ENCODE measurements at regions not wholly inside any gene's neighbourhood (a gene's known extent, or its start where the extent isn't known, plus 50 kb on each side); places are given as distances from the start of the nearest gene placed in this dataset.

GRCh38 chr9:8078641-8079140, 279.1 kb upstream of the DMAC1 start:
- Histone ChIP-seq H2BK5ac (ENCODE audit: low read depth, low read length) (no peak overlapping the region), H3K56ac (replicated peaks; ENCODE audit: insufficient read length, low read depth, low read length) (no peak overlapping the region), H3K79me2 (ENCODE audit: control insufficient read depth in 1 of 2, insufficient read depth in 2 of 2, low read length in 2 of 2) (no peaks in the 10 kb centered on the region), H4K20me1 (replicated peaks in 1 of 2; ENCODE audit: control insufficient read depth in 1 of 2, insufficient read depth in 2 of 2, low read length in 2 of 2) (no peaks in the 10 kb centered on the region), H4K8ac (ENCODE audit: extremely low read depth, insufficient read depth, low read length) (no peak overlapping the region), H4K91ac (replicated peaks; ENCODE audit: insufficient read length, low read length) (no peak overlapping the region), H3K18ac (ENCODE audit: extremely low read depth, low read length) (no peak overlapping the region), H3K9me3 (ENCODE audit: insufficient read depth in 2 of 2, low read depth in 1 of 2, low read length in 1 of 2) (no peaks in the 10 kb centered on the region), H3K23me2 (ENCODE audit: low read depth, low read length) (no peaks in the 10 kb centered on the region), H3K23ac (ENCODE audit: insufficient read length) (no peak overlapping the region), H3K79me1 (ENCODE audit: low read depth, low read length) (no peaks in the 10 kb centered on the region), H3K36me3 (ENCODE audit: control insufficient read depth in 2 of 4, insufficient read depth in 4 of 4, low read length in 3 of 4) (no peaks in the 10 kb centered on the region), H4K5ac (ENCODE audit: insufficient read length, low read depth, low read length) (no peak overlapping the region), H2BK20ac (ENCODE audit: low read length) (no peak overlapping the region), H3K4me3 (ENCODE audit: extremely low read depth in 1 of 4, insufficient read depth in 2 of 4, low read depth in 3 of 4, low read length in 4 of 4) (no peak overlapping the region), H3K14ac (ENCODE audit: insufficient read length) (no peak overlapping the region), H2AFZ (ENCODE audit: low read length) (no peak overlapping the region), H2BK15ac (ENCODE audit: low read length) (no peak overlapping the region), H3K4me1 (replicated peaks in 1 of 4; ENCODE audit: control insufficient read depth in 3 of 4, insufficient read depth in 4 of 4, low read length in 3 of 4) (no peaks in the 10 kb centered on the region), H3K9ac (replicated peaks in 1 of 4; ENCODE audit: extremely low read depth in 1 of 4, low read depth in 3 of 4, low read length in 3 of 4) (no peak overlapping the region), H2AK5ac (ENCODE audit: low read depth, low read length) (no peak overlapping the region), H3K4ac (replicated peaks; ENCODE audit: insufficient read length, low read depth, low read length) (no peak overlapping the region), H2BK12ac (ENCODE audit: low read depth, low read length) (no peak overlapping the region), H3K4me2 (ENCODE audit: insufficient read depth in 1 of 2, low read depth in 2 of 2, low read length in 2 of 2) (no peak overlapping the region), H3K27ac (ENCODE audit: low read depth, low read length) (no peak overlapping the region), H3K27me3 (replicated peaks in 1 of 4; ENCODE audit: control insufficient read depth in 3 of 4, extremely low read depth in 1 of 4, insufficient read depth in 3 of 4, low read length in 3 of 4) (no peaks in the 10 kb centered on the region), H2BK120ac (replicated peaks; ENCODE audit: low read depth, low read length) (no peak overlapping the region)
- POLR2A ChIA-PET (ENCODE audit: partially characterized antibody) = no interaction called here
- no peak for TF ChIP-seq RAD21 (IDR thresholded peaks at IDR 0.05 in 1 of 2, conservative IDR thresholded peaks at IDR 0.05 in 1 of 2; ENCODE audit: low read depth in 2 of 2, low read length in 2 of 2)
- TF ChIP-seq USF2 (IDR thresholded peaks at IDR 0.05; ENCODE audit: low read length) = no peak
- TF ChIP-seq TAF1 (IDR thresholded peaks at IDR 0.05; ENCODE audit: low read depth, low read length) = no peak
- no peak for TF ChIP-seq SIRT6 (IDR thresholded peaks at IDR 0.05; ENCODE audit: low read length)
- TF ChIP-seq SRF (IDR thresholded peaks at IDR 0.05; ENCODE audit: low read depth, low read length) = no peak
- FAIRE-seq (no peak), DNase-seq (ENCODE audit: low read depth in 1 of 2, low spot score in 2 of 2) (no peak)
- CTCF ChIA-PET (ENCODE audit: partially characterized antibody) = interaction anchor here (1.2 kb wide), 1 partner anchor 9 kb away, joined by 5 read pairs; no protein-coding TSS in a partner anchor
- 84% methylated on average over 7 of the region's 7 CpGs; no CpG with 5 or more reads in 1 of the 2 experiments for WGBS, 2 experiments (ENCODE audit: extremely low coverage in 1 of 2, insufficient coverage in 1 of 2, insufficient read length in 1 of 2, insufficient replicate concordance in 2 of 2, low coverage in 1 of 2, low lambda C conversion rate in 2 of 2, missing lambda C conversion rate in 1 of 2)
